HG02571 (cell line): ENCODE measurements at regions not wholly inside any gene's neighbourhood (a gene's known extent, or its start where the extent isn't known, plus 50 kb on each side); places are given as distances from the start of the nearest gene placed in this dataset.
"Not testable (repeated sequence)": the region's sequence is repeated elsewhere in the genome, so short reads cannot be mapped to it uniquely, and the experiment has no call there.

Experiments
- ATAC-seq: cut with Tn5 transposase; IDR thresholded peaks from one replicate; pipeline ENCODE4 v1.9.1; 2021; ENCODE audit warnings: mild to moderate bottlenecking, moderate library complexity; ENCODE audit not compliant: unreplicated experiment

GRCh38 chr4:173475751-173476150 lies 54.3 kb downstream of the HAND2 start:
- ATAC-seq: no peak

- no peak for ATAC-seq
Measured at GRCh38 chr4:173469622-173470021, 60.4 kb downstream of the HAND2 start.

- ATAC-seq: no peak
Measured at GRCh38 chr4:173468314-173468713, 61.7 kb downstream of the HAND2 start.

- no peak for ATAC-seq
Measured at GRCh38 chr4:173466101-173466500, 63.9 kb downstream of the HAND2 start.

- ATAC-seq: no peak
Measured at GRCh38 chr4:173464481-173464880, 65.5 kb downstream of the HAND2 start.

- ATAC-seq: no peak
Measured at GRCh38 chr4:173463816-173464215, 64.9 kb upstream of the SCRG1 start.

- ATAC-seq: no peak
Measured at GRCh38 chr4:173461170-173461569, 62.3 kb upstream of the SCRG1 start.

- no peak for ATAC-seq
Measured at GRCh38 chr4:173459857-173460256, 60.9 kb upstream of the SCRG1 start.

GRCh38 chr4:173457893-173458292 lies 59.0 kb upstream of the SCRG1 start:
- no peak for ATAC-seq

GRCh38 chr4:173451435-173451834 lies 52.5 kb upstream of the SCRG1 start:
- not testable (repeated sequence) for ATAC-seq

GRCh38 chr4:173450281-173450680 lies 51.4 kb upstream of the SCRG1 start:
- ATAC-seq: no peak

- ATAC-seq: no peak
Measured at GRCh38 chr4:173449380-173449717, 50.4 kb upstream of the SCRG1 start.

GRCh38 chr4:173448608-173449379 lies 49.9 kb upstream of the SCRG1 start:
- peak; percentile 57 for ATAC-seq
